Kidney (tissue), 13 donors: ENCODE measurements at regions not wholly inside any gene's neighbourhood (a gene's known extent, or its start where the extent isn't known, plus 50 kb on each side); places are given as distances from the start of the nearest gene placed in this dataset.

Experiments
- DNase-seq, 5 donors: peaks; one replicate each; pipeline ENCODE4 v3.0.0-alpha.2; 2013 to 2020
- FAIRE-seq: peaks from 2 replicates; lab custom pipeline; 2012; peaks lifted over from hg19 to GRCh38; lab: Jason Lieb, UNC
- H3K27ac ChIP-seq, 2 donors: one replicate each; pipeline ENCODE4 v1.7.0; 2013; ENCODE audit warnings: low read depth in 2 of 2, low read length in 2 of 2, inconsistent platforms in 1 of 2
- H3K27me3 ChIP-seq: one replicate; pipeline ENCODE4 v1.7.1; 2013; ENCODE audit warnings: low read length, inconsistent platforms; ENCODE audit not compliant: control insufficient read depth, insufficient read depth
- H3K36me3 ChIP-seq, 3 donors: one replicate each; pipeline versions ENCODE4 v1.7.0 to v1.7.1; 2013; ENCODE audit warnings: low read length in 3 of 3, control low read depth in 1 of 3, inconsistent platforms in 1 of 3; ENCODE audit not compliant: insufficient read depth in 3 of 3, control insufficient read depth in 2 of 3
- H3K4me1 ChIP-seq, 3 donors: one replicate each; pipeline versions ENCODE4 v1.7.0 to v1.7.1; 2013; ENCODE audit warnings: low read length in 3 of 3, inconsistent platforms in 1 of 3, low read depth in 1 of 3; ENCODE audit not compliant: control insufficient read depth in 2 of 3, insufficient read depth in 2 of 3
- H3K4me3 ChIP-seq, 3 donors: one replicate each; pipeline versions ENCODE4 v1.7.0 to v1.8.1; 2013; ENCODE audit warnings: low read length in 3 of 3, control low read depth in 1 of 3, inconsistent platforms in 1 of 3
- H3K9ac ChIP-seq, 3 donors: one replicate each; pipeline versions ENCODE4 v1.7.0 to v1.7.1; 2013; ENCODE audit warnings: low read length in 3 of 3, control low read depth in 1 of 3, inconsistent platforms in 1 of 3
- H3K9me3 ChIP-seq, 3 donors: one replicate each; pipeline versions ENCODE4 v1.7.0 to v1.7.1; 2013; ENCODE audit warnings: low read length in 3 of 3, control low read depth in 1 of 3, inconsistent platforms in 1 of 3; ENCODE audit not compliant: control insufficient read depth in 2 of 3, insufficient read depth in 1 of 3
- intact Hi-C: fragments of 100-400 bp; cut with DNase I; formaldehyde crosslinking; loops from one replicate; pipeline ENCODE4 v1.11.1; 2022
- TF ChIP-seq, protein P1 (sequence below): IDR thresholded peaks from 3 replicates; pipeline ENCODE4 v1.5.1; 2012; ENCODE audit warnings: mild to moderate bottlenecking, moderate library complexity, borderline replicate concordance; ENCODE audit not compliant: insufficient read depth; ENCODE audit errors: extremely low read depth
- donor health status: control.
- donor health status: control.
- donor health status: control.
- donor health status: control.
- donor health status: control.
- donor health status: DM: yes; HTN: yes; CAD: no.
- donor health status: Normal renal cell carcinoma (clear cell type).

DNA sequence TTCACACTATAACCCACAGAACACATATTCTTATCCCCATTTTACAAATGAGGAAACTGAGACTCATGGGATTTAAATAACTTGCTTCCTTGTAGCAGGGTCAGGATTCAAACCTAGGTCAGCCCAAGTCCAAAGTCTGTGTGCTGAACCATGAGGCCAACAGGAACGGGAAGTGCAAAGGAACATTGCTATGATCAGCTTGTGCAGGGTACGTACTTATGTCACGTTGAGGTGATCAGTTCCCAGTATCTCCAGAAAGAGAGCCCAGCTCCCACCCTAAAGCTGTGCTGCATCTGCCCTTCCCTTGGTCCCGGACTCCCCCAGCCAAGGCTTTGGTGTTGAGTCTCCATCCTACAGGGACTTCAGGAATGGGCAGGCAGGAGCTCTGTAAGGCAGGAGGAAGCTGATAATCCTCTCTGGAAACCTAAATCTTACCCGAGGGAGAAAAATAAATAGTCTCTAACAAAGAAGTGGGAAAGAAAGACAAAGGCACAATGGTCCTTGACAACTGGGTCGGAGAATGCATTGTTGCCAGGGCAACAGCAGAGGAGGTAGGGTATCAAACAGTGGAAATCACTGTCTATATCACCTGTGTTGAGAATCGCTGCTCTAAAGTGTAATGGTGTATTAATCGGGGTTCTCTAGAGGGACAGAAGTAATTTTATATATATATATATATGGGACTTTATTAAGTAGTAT lies 82.5 kb upstream of the FICD start:
- intact Hi-C loops: no loop called here
- FAIRE-seq: no peak
- no peaks in the 10 kb centered on the region for H3K36me3 ChIP-seq
- no peaks in the 10 kb centered on the region for H3K4me1 ChIP-seq
- no peak overlapping the region for H3K4me3 ChIP-seq
- H3K9me3 ChIP-seq: no peaks in the 10 kb centered on the region
- no peak overlapping the region for H3K27ac ChIP-seq
- no peak for DNase-seq
- no peaks in the 10 kb centered on the region for H3K27me3 ChIP-seq
- H3K9ac ChIP-seq: no peak overlapping the region
- TF ChIP-seq, protein P1, sequence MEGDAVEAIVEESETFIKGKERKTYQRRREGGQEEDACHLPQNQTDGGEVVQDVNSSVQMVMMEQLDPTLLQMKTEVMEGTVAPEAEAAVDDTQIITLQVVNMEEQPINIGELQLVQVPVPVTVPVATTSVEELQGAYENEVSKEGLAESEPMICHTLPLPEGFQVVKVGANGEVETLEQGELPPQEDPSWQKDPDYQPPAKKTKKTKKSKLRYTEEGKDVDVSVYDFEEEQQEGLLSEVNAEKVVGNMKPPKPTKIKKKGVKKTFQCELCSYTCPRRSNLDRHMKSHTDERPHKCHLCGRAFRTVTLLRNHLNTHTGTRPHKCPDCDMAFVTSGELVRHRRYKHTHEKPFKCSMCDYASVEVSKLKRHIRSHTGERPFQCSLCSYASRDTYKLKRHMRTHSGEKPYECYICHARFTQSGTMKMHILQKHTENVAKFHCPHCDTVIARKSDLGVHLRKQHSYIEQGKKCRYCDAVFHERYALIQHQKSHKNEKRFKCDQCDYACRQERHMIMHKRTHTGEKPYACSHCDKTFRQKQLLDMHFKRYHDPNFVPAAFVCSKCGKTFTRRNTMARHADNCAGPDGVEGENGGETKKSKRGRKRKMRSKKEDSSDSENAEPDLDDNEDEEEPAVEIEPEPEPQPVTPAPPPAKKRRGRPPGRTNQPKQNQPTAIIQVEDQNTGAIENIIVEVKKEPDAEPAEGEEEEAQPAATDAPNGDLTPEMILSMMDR: no peak

DNA sequence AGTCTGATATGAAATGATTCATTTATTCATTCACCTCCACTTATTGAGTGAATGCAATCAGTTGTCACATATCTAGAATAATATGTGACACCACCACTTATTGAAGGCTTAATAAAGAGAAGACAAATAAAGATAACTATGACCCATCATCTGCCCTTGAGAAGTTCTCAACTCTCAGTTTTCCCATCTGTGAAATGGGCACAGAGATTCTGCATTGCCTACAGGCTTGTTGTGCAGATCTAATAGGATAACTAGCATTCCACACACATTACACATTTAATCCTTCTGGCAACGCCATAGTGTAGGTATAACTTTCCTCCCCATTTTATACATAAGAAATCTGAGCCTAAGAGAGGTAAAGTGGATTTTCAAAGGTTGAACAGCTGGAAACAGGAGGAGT lies 84.2 kb upstream of the FICD start:
- Histone ChIP-seq H3K4me3 (no peak overlapping the region), H3K4me1 (no peaks in the 10 kb centered on the region), H3K36me3 (no peaks in the 10 kb centered on the region), H3K27me3 (no peaks in the 10 kb centered on the region), H3K9ac (no peak overlapping the region), H3K9me3 (no peaks in the 10 kb centered on the region), H3K27ac (no peak overlapping the region)
- DNase-seq (no peak), FAIRE-seq (no peak)
- TF ChIP-seq, protein P1: no peak
- intact Hi-C loops: no loop called here

DNA sequence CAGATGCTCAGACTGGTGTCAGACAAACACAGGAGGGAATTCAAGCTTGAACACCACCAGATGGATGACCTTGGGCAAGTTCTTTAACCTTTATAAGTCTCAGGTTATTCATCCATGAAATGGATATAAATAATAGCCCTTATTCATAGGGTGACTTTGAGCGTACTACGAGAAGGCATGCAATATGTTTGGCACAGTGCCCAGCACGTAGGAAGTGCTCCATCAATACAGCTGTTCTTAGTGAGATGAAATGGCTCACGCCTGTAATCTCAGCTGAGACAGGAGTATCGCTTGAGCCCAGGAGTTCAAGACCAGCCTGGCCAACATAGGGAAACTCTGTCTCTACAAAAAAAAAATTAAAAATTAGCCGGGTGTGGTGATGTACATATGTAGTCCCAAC lies 84.8 kb upstream of the FICD start:
- FAIRE-seq: no peak
- DNase-seq: peak in 3 of 5 donors; percentile 20 to 49 (median 43)
- no peak overlapping the region for H3K9ac ChIP-seq
- TF ChIP-seq, protein P1: no peak
- no peak overlapping the region for H3K4me3 ChIP-seq
- intact Hi-C loops: no loop called here
- H3K27me3 ChIP-seq: no peaks in the 10 kb centered on the region
- no peaks in the 10 kb centered on the region for H3K9me3 ChIP-seq
- H3K4me1 ChIP-seq: no peaks in the 10 kb centered on the region
- no peaks in the 10 kb centered on the region for H3K36me3 ChIP-seq
- no peak overlapping the region for H3K27ac ChIP-seq
